ENCODE measurements at regions not wholly inside any gene's neighbourhood (a gene's known extent, or its start where the extent isn't known, plus 50 kb on each side); places are given as distances from the start of the nearest gene placed in this dataset.
A peak's percentile ranks its signal among the peaks of the same experiment; 100 is the strongest.

- TF ChIP-seq TFE3 (CRISPR knock-in tag; IDR thresholded peaks at IDR 0.05) (peak; percentile 85), RFXANK (CRISPR knock-in tag; IDR thresholded peaks at IDR 0.05) (no peak), SNRNP70 (IDR thresholded peaks at IDR 0.05; ENCODE audit: low read depth, low read length) (no peak), BORCS8-MEF2B (CRISPR knock-in tag; IDR thresholded peaks at IDR 0.05) (no peak), PCBP2 (optimal IDR thresholded peaks at IDR 0.05; ENCODE audit: low read depth, low read length, poor library complexity, severe bottlenecking) (no peak), MAZ (IDR thresholded peaks at IDR 0.05; ENCODE audit: borderline replicate concordance, low read depth, low read length) (no peak), MAZ (CRISPR knock-in tag; IDR thresholded peaks at IDR 0.05; ENCODE audit: low read depth) (no peak), ZNF512 (CRISPR knock-in tag; IDR thresholded peaks at IDR 0.05) (no peak), ZBTB4 (CRISPR knock-in tag; IDR thresholded peaks at IDR 0.05; ENCODE audit: borderline replicate concordance) (no peak), NONO (IDR thresholded peaks at IDR 0.05) (no peak), NONO (CRISPR knock-in tag; conservative IDR thresholded peaks at IDR 0.05) (no peak), JDP2 (CRISPR knock-in tag; IDR thresholded peaks at IDR 0.05; ENCODE audit: borderline replicate concordance) (no peak), KAT8 (CRISPR knock-in tag; IDR thresholded peaks at IDR 0.05) (no peak), BCL6 (CRISPR knock-in tag; IDR thresholded peaks at IDR 0.05) (no peak), ZNF605 (CRISPR knock-in tag; IDR thresholded peaks at IDR 0.05) (no peak; the same call in 1 of the 2 replicates), ZNF280D (CRISPR knock-in tag; IDR thresholded peaks at IDR 0.05) (no peak), KLF11 (CRISPR knock-in tag; IDR thresholded peaks at IDR 0.05) (no peak), SYNCRIP (IDR thresholded peaks at IDR 0.05; ENCODE audit: insufficient read depth, low read depth, low read length) (no peak)
Measured at GRCh38 chr2:215727507-215728503, 285.5 kb downstream of the MREG start (continued).

Measured in HepG2 (cell line).